ENCODE measurements at regions not wholly inside any gene's neighbourhood (a gene's known extent, or its start where the extent isn't known, plus 50 kb on each side); places are given as distances from the start of the nearest gene placed in this dataset.

DNA sequence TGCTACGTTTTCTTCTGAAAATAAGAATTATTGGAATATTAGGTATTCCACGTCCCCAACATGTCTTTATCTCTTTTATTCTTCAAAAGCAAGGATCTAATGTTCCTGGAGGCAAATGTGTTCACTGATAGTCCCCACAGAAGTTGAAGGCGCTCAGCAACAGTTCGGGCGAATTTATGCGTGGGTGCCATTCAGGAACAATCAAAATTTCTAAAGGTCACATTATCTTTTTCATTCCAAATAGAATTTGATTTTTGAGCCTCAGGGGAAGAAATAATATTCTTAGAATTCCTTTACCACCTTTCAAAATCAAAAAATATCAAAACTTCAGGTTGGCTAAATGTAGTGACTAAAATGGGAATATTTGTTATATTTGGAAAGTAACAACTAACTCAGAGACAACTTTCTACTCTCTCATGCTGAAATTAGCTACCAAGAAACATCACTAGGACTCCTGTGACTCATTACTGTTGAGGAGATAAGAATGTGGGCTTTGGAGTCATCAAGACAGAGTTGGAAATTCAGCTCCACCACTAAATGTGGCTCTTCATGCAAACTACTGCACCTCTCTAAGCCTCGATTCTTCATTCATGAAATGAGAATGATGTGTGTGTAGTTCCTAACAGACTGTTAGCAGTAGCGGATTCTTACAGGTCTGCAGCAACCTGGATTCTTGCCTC, 72.3 kb upstream of the KIT start:
- TF ChIP-seq, protein P1, sequence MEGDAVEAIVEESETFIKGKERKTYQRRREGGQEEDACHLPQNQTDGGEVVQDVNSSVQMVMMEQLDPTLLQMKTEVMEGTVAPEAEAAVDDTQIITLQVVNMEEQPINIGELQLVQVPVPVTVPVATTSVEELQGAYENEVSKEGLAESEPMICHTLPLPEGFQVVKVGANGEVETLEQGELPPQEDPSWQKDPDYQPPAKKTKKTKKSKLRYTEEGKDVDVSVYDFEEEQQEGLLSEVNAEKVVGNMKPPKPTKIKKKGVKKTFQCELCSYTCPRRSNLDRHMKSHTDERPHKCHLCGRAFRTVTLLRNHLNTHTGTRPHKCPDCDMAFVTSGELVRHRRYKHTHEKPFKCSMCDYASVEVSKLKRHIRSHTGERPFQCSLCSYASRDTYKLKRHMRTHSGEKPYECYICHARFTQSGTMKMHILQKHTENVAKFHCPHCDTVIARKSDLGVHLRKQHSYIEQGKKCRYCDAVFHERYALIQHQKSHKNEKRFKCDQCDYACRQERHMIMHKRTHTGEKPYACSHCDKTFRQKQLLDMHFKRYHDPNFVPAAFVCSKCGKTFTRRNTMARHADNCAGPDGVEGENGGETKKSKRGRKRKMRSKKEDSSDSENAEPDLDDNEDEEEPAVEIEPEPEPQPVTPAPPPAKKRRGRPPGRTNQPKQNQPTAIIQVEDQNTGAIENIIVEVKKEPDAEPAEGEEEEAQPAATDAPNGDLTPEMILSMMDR (conservative IDR thresholded peaks at IDR 0.05; ENCODE audit: low read depth, low read length): no peak
- DNase-seq (ENCODE audit: low read depth): no peak

DNA sequence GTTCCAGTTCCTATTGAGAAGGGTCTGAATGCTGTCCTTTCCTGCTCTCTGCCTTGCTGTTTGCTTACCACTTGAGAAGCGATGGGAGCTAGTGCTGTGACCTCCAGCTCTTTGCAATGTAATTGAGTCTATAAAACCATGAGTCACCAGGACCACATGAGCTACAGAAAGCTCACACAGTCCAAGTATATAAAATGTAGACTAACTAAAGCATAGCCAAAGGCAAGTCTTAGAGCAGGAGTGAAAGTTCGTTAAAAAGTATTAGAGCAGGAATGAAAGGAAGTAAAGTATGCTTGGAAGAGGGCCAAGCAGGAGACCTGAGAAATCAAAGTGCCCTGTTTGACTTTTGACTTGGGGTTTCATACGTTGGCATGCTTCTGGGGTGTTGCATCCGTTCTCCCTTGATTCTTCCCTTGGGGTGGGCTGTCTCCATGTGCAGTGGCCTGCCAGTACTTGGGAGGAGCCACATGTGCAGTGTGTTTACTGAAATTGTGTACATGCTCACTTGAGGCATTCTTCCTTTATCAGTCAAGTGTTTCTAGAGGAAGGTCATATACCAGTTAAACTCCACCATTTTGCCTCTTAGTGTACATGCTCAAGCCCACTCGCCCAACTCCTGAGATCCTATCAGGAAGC, 71.3 kb upstream of the KIT start:
- peak; percentile 41 for DNase-seq (ENCODE audit: low read depth)
- TF ChIP-seq, protein P1 (conservative IDR thresholded peaks at IDR 0.05; ENCODE audit: low read depth, low read length): no peak
- H3K4me3 ChIP-seq (ENCODE audit: low read depth, low read length): no peak overlapping the region

More for the DNA sequence above, 72.3 kb upstream of the KIT start:
- no peak overlapping the region for H3K4me3 ChIP-seq (ENCODE audit: low read depth, low read length)

DNA sequence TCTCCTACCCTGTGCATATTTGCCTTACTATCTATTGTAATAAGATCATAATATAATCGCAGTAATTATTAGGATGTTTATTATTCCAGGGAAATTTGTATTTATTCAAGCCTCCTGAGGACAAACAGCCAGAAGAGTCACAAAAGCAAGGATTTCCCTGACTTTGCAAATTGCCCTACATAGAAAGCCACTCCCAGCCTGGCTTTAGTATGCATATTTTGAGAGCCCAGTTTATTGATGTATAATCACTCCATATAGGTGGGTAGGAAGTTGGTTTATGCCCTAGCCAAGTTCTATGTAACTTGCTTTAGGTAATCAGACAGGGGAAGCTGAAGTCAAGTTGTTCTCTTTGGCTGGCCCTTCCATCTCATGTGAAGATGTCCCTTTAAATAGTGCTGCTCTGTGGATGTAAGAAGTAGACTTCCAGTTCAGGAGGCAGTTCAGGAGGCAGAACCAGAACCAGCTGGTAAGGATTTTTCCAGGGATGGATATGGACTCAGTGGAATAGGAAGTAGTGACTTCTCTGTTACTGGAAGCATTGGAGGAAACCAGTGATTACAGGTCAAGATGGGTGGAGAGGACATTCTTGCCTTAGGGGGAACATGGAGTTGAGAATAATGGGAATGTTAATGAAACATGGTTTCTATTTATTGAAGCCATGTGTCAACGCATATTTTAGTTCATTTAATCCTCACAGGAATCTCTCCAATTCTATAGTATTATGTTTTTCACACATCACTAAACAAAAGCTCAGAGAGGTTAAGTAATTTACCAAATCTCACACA, 70.5 kb upstream of the KIT start:
- no peak for DNase-seq (ENCODE audit: low read depth)
- no peak overlapping the region for H3K4me3 ChIP-seq (ENCODE audit: low read depth, low read length)
- TF ChIP-seq, protein P1 (conservative IDR thresholded peaks at IDR 0.05; ENCODE audit: low read depth, low read length): no peak

DNA sequence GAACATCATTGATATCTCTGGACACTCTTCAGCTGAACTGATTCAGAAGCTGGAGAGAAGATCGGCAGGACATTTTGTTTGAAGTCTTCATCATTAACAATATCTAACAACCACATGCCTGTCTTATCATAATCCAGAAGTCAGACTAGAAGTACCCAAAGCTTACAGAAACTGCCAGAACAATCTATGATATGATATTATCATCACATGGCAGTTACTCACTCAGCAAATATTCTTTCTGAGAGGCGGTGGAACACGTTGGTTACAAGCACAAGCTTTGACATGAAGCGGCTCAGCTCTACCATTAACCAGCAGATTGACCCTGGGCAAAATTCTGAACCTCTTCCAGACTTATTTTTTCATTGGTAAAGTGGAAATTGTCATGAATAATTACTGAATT, 69.4 kb upstream of the KIT start:
- no peak overlapping the region for H3K4me3 ChIP-seq (ENCODE audit: low read depth, low read length)
- no peak for DNase-seq (ENCODE audit: low read depth)

DNA sequence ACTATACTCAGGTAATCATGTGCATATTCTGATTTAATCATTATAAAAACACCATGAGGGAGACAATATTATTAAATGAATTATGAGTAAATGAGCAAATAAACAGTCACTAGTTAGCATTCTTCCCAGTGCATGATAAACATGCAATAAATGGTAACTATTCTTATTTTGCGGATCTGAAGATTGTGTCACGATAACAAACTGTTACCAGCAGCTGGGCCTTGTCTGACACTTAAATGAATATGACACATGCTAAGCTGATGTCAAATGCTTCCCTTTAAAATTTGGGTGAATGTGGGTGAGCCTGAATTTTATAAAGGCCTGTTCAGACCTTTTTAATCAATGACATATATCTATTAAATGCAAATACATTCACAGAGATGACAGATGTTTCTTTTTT, 68.2 kb upstream of the KIT start:
- TF ChIP-seq, protein P1 (conservative IDR thresholded peaks at IDR 0.05; ENCODE audit: low read depth, low read length): no peak
- DNase-seq (ENCODE audit: low read depth): no peak

More for the DNA sequence above, 69.4 kb upstream of the KIT start:
- TF ChIP-seq, protein P1 (conservative IDR thresholded peaks at IDR 0.05; ENCODE audit: low read depth, low read length): no peak

DNA sequence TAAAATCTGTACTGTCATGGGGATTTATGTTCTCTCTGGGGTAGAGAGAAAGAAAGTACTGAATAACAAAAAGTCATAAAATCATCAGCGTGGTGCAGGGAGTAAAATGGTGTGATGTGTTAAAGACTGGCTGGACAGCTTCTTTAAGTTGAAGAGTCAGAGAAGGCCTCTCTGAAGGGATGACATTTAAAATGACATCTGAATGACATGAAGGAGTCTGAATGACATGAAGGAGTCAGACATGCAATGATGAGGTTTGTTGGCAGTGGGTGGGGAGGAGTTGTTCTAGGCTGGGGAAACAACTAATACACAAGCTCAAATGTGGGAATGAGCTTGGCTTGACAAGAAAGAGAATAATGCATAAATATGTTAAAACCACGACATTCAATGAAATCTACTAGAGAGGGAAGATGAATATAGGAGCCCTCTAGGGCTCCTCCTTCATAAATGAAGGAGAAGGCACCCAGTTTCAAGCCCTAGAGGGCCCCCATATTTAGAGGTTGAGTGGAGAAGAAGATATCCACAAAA, 63.9 kb upstream of the KIT start:
- DNase-seq (ENCODE audit: low read depth): no peak
- H3K4me3 ChIP-seq (ENCODE audit: low read depth, low read length): no peak overlapping the region
- TF ChIP-seq, protein P1 (conservative IDR thresholded peaks at IDR 0.05; ENCODE audit: low read depth, low read length): no peak

More for the DNA sequence above, 68.2 kb upstream of the KIT start:
- H3K4me3 ChIP-seq (ENCODE audit: low read depth, low read length): no peak overlapping the region
